ENCODE measurements at regions not wholly inside any gene's neighbourhood (a gene's known extent, or its start where the extent isn't known, plus 50 kb on each side); places are given as distances from the start of the nearest gene placed in this dataset.

- Histone ChIP-seq H3K27ac (no peak overlapping the region), H3K27me3 (replicated peaks; ENCODE audit: insufficient read depth) (0 out of 2 replicates have a peak, but pooled peaks cover 8% of the 10 kb centered on the region), H3K9me3 (ENCODE audit: low read depth) (no peaks in the 10 kb centered on the region), H4K20me1 (ENCODE audit: insufficient read depth) (no peaks in the 10 kb centered on the region), H3K9ac (no peak overlapping the region), H3K4me3 (no peak overlapping the region), H3F3A (ENCODE audit: insufficient read depth) (no peaks in the 10 kb centered on the region), H3K4me2 (ENCODE audit: unreplicated experiment) (no peak overlapping the region), H3K9me2 (ENCODE audit: insufficient read depth) (no peaks in the 10 kb centered on the region), H3K79me2 (ENCODE audit: insufficient read depth) (no peaks in the 10 kb centered on the region), H3K36me3 (ENCODE audit: low read depth) (no peaks in the 10 kb centered on the region), H3K4me1 (ENCODE audit: insufficient read depth) (no peaks in the 10 kb centered on the region), H2AFZ (no peak overlapping the region)
- no peak for TF ChIP-seq EZH2 (IDR thresholded peaks at IDR 0.05; ENCODE audit: insufficient read depth, poor library complexity, severe bottlenecking)
- TF ChIP-seq EZH2phosphoT487 (IDR thresholded peaks at IDR 0.05; ENCODE audit: insufficient read depth, low read depth): no peak
- 85 to 87% methylated on average over 10 of the region's 10 CpGs for WGBS, 2 experiments (ENCODE audit: low coverage in 1 of 2, low lambda C conversion rate in 2 of 2, missing lambda C conversion rate in 2 of 2)
- DNase-seq: no peak
- in situ Hi-C loops (cut with MboI): no loop called here
These were observed 57.2 kb upstream of the GPR6 start for GRCh38 chr6:109920911-109921310.

DNA sequence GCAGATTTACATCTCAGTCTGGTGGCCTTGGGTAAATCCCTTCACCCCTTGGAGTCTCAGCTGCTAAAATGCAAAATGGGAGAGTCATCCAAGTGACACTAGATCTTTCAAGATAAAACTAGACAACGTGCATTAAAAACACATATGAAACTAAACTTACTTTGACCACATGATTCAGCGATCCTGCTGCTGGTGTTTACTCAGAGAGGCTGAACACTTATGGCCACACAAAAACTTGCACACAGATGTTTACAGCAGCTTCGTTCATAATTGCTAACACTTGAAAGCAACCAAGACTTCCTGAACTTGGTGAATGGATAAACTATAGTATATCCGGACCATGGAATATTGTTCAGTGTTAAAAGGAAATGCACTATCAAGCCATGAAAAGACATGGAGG is 55.3 kb upstream of the GPR6 start:
- no peak overlapping the region for H3K4me3 ChIP-seq
- H3K4me2 ChIP-seq (ENCODE audit: unreplicated experiment): no peak overlapping the region
- no peaks in the 10 kb centered on the region for H3K9me3 ChIP-seq (ENCODE audit: low read depth)
- no peaks in the 10 kb centered on the region for H3K79me2 ChIP-seq (ENCODE audit: insufficient read depth)
- TF ChIP-seq EZH2phosphoT487 (IDR thresholded peaks at IDR 0.05; ENCODE audit: insufficient read depth, low read depth) (no peak), EZH2 (IDR thresholded peaks at IDR 0.05; ENCODE audit: insufficient read depth, poor library complexity, severe bottlenecking) (no peak)
- no peak for DNase-seq
- 5% methylated on average over 4 of the region's 4 CpGs for WGBS, 2 experiments (ENCODE audit: low coverage in 1 of 2, low lambda C conversion rate in 2 of 2, missing lambda C conversion rate in 2 of 2)
- no peaks in the 10 kb centered on the region for H3K9me2 ChIP-seq (ENCODE audit: insufficient read depth)
- no peaks in the 10 kb centered on the region for H3F3A ChIP-seq (ENCODE audit: insufficient read depth)
- no peak overlapping the region for H3K27ac ChIP-seq
- no peaks in the 10 kb centered on the region for H3K4me1 ChIP-seq (ENCODE audit: insufficient read depth)
- 0 out of 2 replicates have a peak, but pooled peaks cover 8% of the 10 kb centered on the region for H3K27me3 ChIP-seq (replicated peaks; ENCODE audit: insufficient read depth)
- no peak overlapping the region for H2AFZ ChIP-seq
- in situ Hi-C loops (cut with MboI): no loop called here
- no peaks in the 10 kb centered on the region for H4K20me1 ChIP-seq (ENCODE audit: insufficient read depth)
- no peaks in the 10 kb centered on the region for H3K36me3 ChIP-seq (ENCODE audit: low read depth)
- H3K9ac ChIP-seq: no peak overlapping the region

- no peak overlapping the region for H3K4me2 ChIP-seq (ENCODE audit: unreplicated experiment)
- H3K4me3 ChIP-seq: no peak overlapping the region
- H3K79me2 ChIP-seq (ENCODE audit: insufficient read depth): no peaks in the 10 kb centered on the region
- no peaks in the 10 kb centered on the region for H3F3A ChIP-seq (ENCODE audit: insufficient read depth)
- no peak overlapping the region for H3K27ac ChIP-seq
- WGBS, 2 experiments (ENCODE audit: low coverage in 1 of 2, low lambda C conversion rate in 2 of 2, missing lambda C conversion rate in 2 of 2): 9 to 14% methylated on average over 3 of the region's 3 CpGs
- no peaks in the 10 kb centered on the region for H4K20me1 ChIP-seq (ENCODE audit: insufficient read depth)
- no peaks in the 10 kb centered on the region for H3K36me3 ChIP-seq (ENCODE audit: low read depth)
- no peak for TF ChIP-seq EZH2 (IDR thresholded peaks at IDR 0.05; ENCODE audit: insufficient read depth, poor library complexity, severe bottlenecking)
- TF ChIP-seq EZH2phosphoT487 (IDR thresholded peaks at IDR 0.05; ENCODE audit: insufficient read depth, low read depth): no peak
- H3K9me2 ChIP-seq (ENCODE audit: insufficient read depth): no peaks in the 10 kb centered on the region
- H3K27me3 ChIP-seq (replicated peaks; ENCODE audit: insufficient read depth): 0 out of 2 replicates have a peak, but pooled peaks cover 8% of the 10 kb centered on the region
- H3K4me1 ChIP-seq (ENCODE audit: insufficient read depth): no peaks in the 10 kb centered on the region
- H3K9me3 ChIP-seq (ENCODE audit: low read depth): no peaks in the 10 kb centered on the region
- in situ Hi-C loops (cut with MboI): no loop called here
- no peak overlapping the region for H2AFZ ChIP-seq
- no peak overlapping the region for H3K9ac ChIP-seq
- no peak for DNase-seq
These were observed 53.0 kb upstream of the GPR6 start for GRCh38 chr6:109925075-109925474.

- H3K9ac ChIP-seq: no peak overlapping the region
- no peaks in the 10 kb centered on the region for H3K4me1 ChIP-seq (ENCODE audit: insufficient read depth)
- H3K27me3 ChIP-seq (replicated peaks; ENCODE audit: insufficient read depth): 0 out of 2 replicates have a peak, but pooled peaks cover 8% of the 10 kb centered on the region
- no peaks in the 10 kb centered on the region for H3K9me2 ChIP-seq (ENCODE audit: insufficient read depth)
- H2AFZ ChIP-seq: no peak overlapping the region
- no peak overlapping the region for H3K27ac ChIP-seq
- 91 to 100% methylated on average over 1 of the region's 1 CpG for WGBS, 2 experiments (ENCODE audit: low coverage in 1 of 2, low lambda C conversion rate in 2 of 2, missing lambda C conversion rate in 2 of 2)
- DNase-seq: no peak
- no peaks in the 10 kb centered on the region for H3K9me3 ChIP-seq (ENCODE audit: low read depth)
- H3K4me3 ChIP-seq: no peak overlapping the region
- in situ Hi-C loops (cut with MboI): no loop called here
- H3K4me2 ChIP-seq (ENCODE audit: unreplicated experiment): no peak overlapping the region
- H3K36me3 ChIP-seq (ENCODE audit: low read depth): no peaks in the 10 kb centered on the region
- H3K79me2 ChIP-seq (ENCODE audit: insufficient read depth): no peaks in the 10 kb centered on the region
- no peaks in the 10 kb centered on the region for H4K20me1 ChIP-seq (ENCODE audit: insufficient read depth)
- no peaks in the 10 kb centered on the region for H3F3A ChIP-seq (ENCODE audit: insufficient read depth)
- TF ChIP-seq EZH2phosphoT487 (IDR thresholded peaks at IDR 0.05; ENCODE audit: insufficient read depth, low read depth) (no peak), EZH2 (IDR thresholded peaks at IDR 0.05; ENCODE audit: insufficient read depth, poor library complexity, severe bottlenecking) (no peak)
These were observed 51.1 kb upstream of the GPR6 start for GRCh38 chr6:109927052-109927451.

Data from GM23248 (cell line).